H1 (cell line): ENCODE measurements at regions not wholly inside any gene's neighbourhood (a gene's known extent, or its start where the extent isn't known, plus 50 kb on each side); places are given as distances from the start of the nearest gene placed in this dataset.

Experiments used
- CTCF ChIA-PET: fragments of 300-600 bp; sonication (Branson Sonifier 250); formaldehyde crosslinking; loops from one replicate; lab custom pipeline; 2021; ENCODE audit not compliant: partially characterized antibody; lab: Charles Lee
- POLR2A ChIA-PET: fragments of 300-600 bp; sonication (Branson Sonifier 250); formaldehyde crosslinking; loops from one replicate; lab custom pipeline; 2021; ENCODE audit warnings: inconsistent platforms; ENCODE audit not compliant: partially characterized antibody; lab: Charles Lee
- DNase-seq, 2 experiments: peaks; one replicate each; pipeline versions ENCODE4 v3.0.0 to v3.0.0-alpha.2; 2010 to 2022; ENCODE audit warnings: low spot score in 2 of 2, low read depth in 1 of 2, mixed read lengths in 1 of 2
- FAIRE-seq: peaks from 2 replicates; lab custom pipeline; 2011; peaks lifted over from hg19 to GRCh38; lab: Jason Lieb, UNC
- H2AFZ ChIP-seq: 2 replicates; pipeline ENCODE4 v1.8.1; 2012; ENCODE audit warnings: low read length, inconsistent platforms
- H2AK5ac ChIP-seq: 2 replicates; pipeline ENCODE4 v1.6.1; 2013; ENCODE audit warnings: low read depth, low read length
- H2BK120ac ChIP-seq: replicated peaks from 2 replicates; pipeline ENCODE3; 2013; ENCODE audit warnings: low read depth, low read length, inconsistent platforms
- H2BK12ac ChIP-seq: 2 replicates; pipeline ENCODE4 v1.6.1; 2013; ENCODE audit warnings: low read depth, low read length
- H2BK15ac ChIP-seq: 2 replicates; pipeline ENCODE4 v1.6.1; 2013; ENCODE audit warnings: low read length
- H2BK20ac ChIP-seq: 2 replicates; pipeline ENCODE4 v1.6.1; 2013; ENCODE audit warnings: low read length
- H2BK5ac ChIP-seq: 2 replicates; pipeline ENCODE4 v1.6.1; 2013; ENCODE audit warnings: low read depth, low read length
- H3K14ac ChIP-seq: 2 replicates; pipeline ENCODE4 v1.6.1; 2013; ENCODE audit warnings: inconsistent platforms; ENCODE audit not compliant: insufficient read length
- H3K18ac ChIP-seq: 2 replicates; pipeline ENCODE4 v1.6.1; 2013; ENCODE audit warnings: low read length; ENCODE audit errors: extremely low read depth
- H3K23ac ChIP-seq: 2 replicates; pipeline ENCODE4 v1.6.1; 2013; ENCODE audit warnings: inconsistent platforms; ENCODE audit not compliant: insufficient read length
- H3K23me2 ChIP-seq: 2 replicates; pipeline ENCODE4 v1.6.1; 2013; ENCODE audit warnings: low read depth, low read length
- H3K27ac ChIP-seq: 2 replicates; pipeline ENCODE4 v1.6.1; 2011; ENCODE audit warnings: low read depth, low read length, inconsistent platforms
- H3K27me3 ChIP-seq, 4 experiments: replicated peaks in 1 of 4; 1 replicate in 1 of 4; 2 replicates in 3 of 4; pipeline versions ENCODE4 v1.6.1 to v1.8.1; 2011 to 2013; ENCODE audit warnings: low read length in 3 of 4, mild to moderate bottlenecking in 3 of 4, inconsistent platforms in 2 of 4, mixed read lengths in 2 of 4, moderate library complexity in 1 of 4; ENCODE audit not compliant: control insufficient read depth in 3 of 4, insufficient read depth in 3 of 4; ENCODE audit errors: extremely low read depth in 1 of 4
- H3K36me3 ChIP-seq, 4 experiments: 2 replicates each; pipeline versions ENCODE4 v1.6.1 to v1.8.1; 2011 to 2013; ENCODE audit warnings: mild to moderate bottlenecking in 4 of 4, low read length in 3 of 4, moderate library complexity in 2 of 4, control low read depth in 1 of 4, inconsistent platforms in 1 of 4; ENCODE audit not compliant: insufficient read depth in 4 of 4, control insufficient read depth in 2 of 4
- H3K4ac ChIP-seq: replicated peaks from 2 replicates; pipeline ENCODE3; 2013; ENCODE audit warnings: low read length, low read depth, mixed read lengths, inconsistent platforms; ENCODE audit not compliant: insufficient read length
- H3K4me1 ChIP-seq, 4 experiments: replicated peaks in 1 of 4; 1 replicate in 1 of 4; 2 replicates in 3 of 4; pipeline versions ENCODE4 v1.6.1 to v1.8.1; 2011 to 2013; ENCODE audit warnings: low read length in 3 of 4, inconsistent platforms in 2 of 4, mixed read lengths in 1 of 4; ENCODE audit not compliant: insufficient read depth in 4 of 4, control insufficient read depth in 3 of 4
- H3K4me2 ChIP-seq, 2 experiments: 2 replicates each; pipeline versions ENCODE4 v1.6.1 to v1.8.1; 2011 to 2013; ENCODE audit warnings: low read depth in 2 of 2, low read length in 2 of 2, control low read depth in 1 of 2, inconsistent platforms in 1 of 2, mild to moderate bottlenecking in 1 of 2; ENCODE audit not compliant: insufficient read depth in 1 of 2
- H3K4me3 ChIP-seq, 4 experiments: fragments of 200-600, 300-600 bp in 1 of 4; sonication (generic), shearing (Covaris generic), sonication (Bioruptor Twin) in 1 of 4; 2 replicates each; pipeline versions ENCODE4 v1.5.1 to v1.8.1; 2011 to 2016; ENCODE audit warnings: low read length in 4 of 4, low read depth in 3 of 4, control low read depth in 2 of 4, inconsistent platforms in 2 of 4, mild to moderate bottlenecking in 2 of 4, mixed read lengths in 1 of 4, moderate library complexity in 1 of 4; ENCODE audit not compliant: insufficient read depth in 2 of 4; ENCODE audit errors: extremely low read depth in 1 of 4
- H3K56ac ChIP-seq: replicated peaks from 2 replicates; pipeline ENCODE3; 2013; ENCODE audit warnings: low read depth, mild to moderate bottlenecking, mixed read lengths, low read length, inconsistent platforms; ENCODE audit not compliant: insufficient read length
- H3K79me1 ChIP-seq: 2 replicates; pipeline ENCODE4 v1.6.1; 2013; ENCODE audit warnings: low read depth, low read length, control low read depth
- H3K79me2 ChIP-seq, 2 experiments: 2 replicates each; pipeline versions ENCODE4 v1.6.1 to v1.8.1; 2012 to 2013; ENCODE audit warnings: low read length in 2 of 2, mild to moderate bottlenecking in 2 of 2, inconsistent platforms in 1 of 2; ENCODE audit not compliant: insufficient read depth in 2 of 2, control insufficient read depth in 1 of 2
- H3K9ac ChIP-seq, 4 experiments: replicated peaks in 1 of 4; 1 replicate in 1 of 4; 2 replicates in 3 of 4; pipeline versions ENCODE4 v1.6.1 to v1.8.1; 2011 to 2013; ENCODE audit warnings: low read depth in 3 of 4, low read length in 3 of 4, control low read depth in 2 of 4, mild to moderate bottlenecking in 2 of 4, moderate library complexity in 2 of 4, inconsistent platforms in 1 of 4; ENCODE audit errors: extremely low read depth in 1 of 4
- H3K9me3 ChIP-seq, 2 experiments: 2 replicates each; pipeline versions ENCODE4 v1.6.1 to v1.8.1; 2012 to 2013; ENCODE audit warnings: mild to moderate bottlenecking in 2 of 2, moderate library complexity in 2 of 2, control low read depth in 1 of 2, inconsistent platforms in 1 of 2, low read depth in 1 of 2, low read length in 1 of 2, mixed read lengths in 1 of 2; ENCODE audit not compliant: insufficient read depth in 2 of 2
- H4K20me1 ChIP-seq, 2 experiments: replicated peaks in 1 of 2; 2 replicates each; pipeline versions ENCODE3 to v1.8.1; 2011 to 2013; ENCODE audit warnings: inconsistent platforms in 2 of 2, low read length in 2 of 2, mild to moderate bottlenecking in 1 of 2; ENCODE audit not compliant: insufficient read depth in 2 of 2, control insufficient read depth in 1 of 2
- H4K5ac ChIP-seq: 2 replicates; pipeline ENCODE4 v1.6.1; 2013; ENCODE audit warnings: low read length, low read depth, mixed read lengths, inconsistent platforms; ENCODE audit not compliant: insufficient read length
- H4K8ac ChIP-seq: 2 replicates; pipeline ENCODE4 v1.8.0; 2013; ENCODE audit warnings: mild to moderate bottlenecking, moderate library complexity, low read length, inconsistent platforms; ENCODE audit not compliant: insufficient read depth; ENCODE audit errors: extremely low read depth
- H4K91ac ChIP-seq: replicated peaks from 2 replicates; pipeline ENCODE3; 2013; ENCODE audit warnings: low read length, mixed read lengths, inconsistent platforms; ENCODE audit not compliant: insufficient read length
- BCL11A ChIP-seq, 2 experiments: IDR thresholded peaks; one replicate each; pipeline ENCODE4 v1.6.1; 2011; ENCODE audit warnings: low read depth in 2 of 2, low read length in 2 of 2, mild to moderate bottlenecking in 2 of 2
- MAFK ChIP-seq: IDR thresholded peaks from 2 replicates; pipeline ENCODE4 v1.6.1; 2012; ENCODE audit warnings: low read depth, mild to moderate bottlenecking, improper control_type of control experiment, low read length
- POLR2AphosphoS5 ChIP-seq: IDR thresholded peaks from 2 replicates; pipeline ENCODE4 v1.6.1; 2011; ENCODE audit warnings: low read depth, low read length
- SIN3A ChIP-seq, 2 experiments: IDR thresholded peaks in 1 of 2; conservative IDR thresholded peaks in 1 of 2; 2 replicates each; pipeline ENCODE4 v1.6.1; 2011 to 2012; ENCODE audit warnings: low read length in 2 of 2, improper control_type of control experiment in 1 of 2, low read depth in 1 of 2, mild to moderate bottlenecking in 1 of 2
- WGBS, 2 experiments: shearing (Covaris generic) in 1 of 2; methylation state at CpG; one replicate each; pipeline versions ENCODE4 v1.1.6 to v1.1.7; 2013 to 2015; ENCODE audit warnings: low lambda C conversion rate in 2 of 2, mixed read lengths in 2 of 2, inconsistent platforms in 1 of 2, low coverage in 1 of 2, missing lambda C conversion rate in 1 of 2; ENCODE audit not compliant: insufficient replicate concordance in 2 of 2, insufficient coverage in 1 of 2, insufficient read length in 1 of 2; ENCODE audit errors: extremely low coverage in 1 of 2, missing lambda C conversion rate in 1 of 2; 5-methylcytosine and 5-hydroxymethylcytosine counted together

DNA sequence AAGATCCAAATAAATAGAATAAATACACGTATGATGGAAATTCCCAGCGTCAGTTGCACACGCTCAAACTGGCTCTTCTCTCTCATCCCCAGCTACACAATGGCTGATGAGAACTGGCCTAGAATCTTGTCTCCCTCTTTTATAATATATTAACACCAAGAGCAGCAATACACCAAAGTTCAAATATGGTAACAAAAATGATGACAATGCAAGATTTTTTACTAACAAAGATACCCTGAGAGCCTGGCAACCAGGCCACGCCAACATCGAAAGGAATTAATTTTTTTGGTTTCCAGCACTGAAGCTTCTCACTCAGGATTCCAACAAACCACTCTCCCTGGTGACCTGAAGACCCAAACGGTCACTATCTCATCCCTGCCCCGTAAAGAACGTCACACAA is 302.7 kb upstream of the ID2 start:
- H3K4me1 ChIP-seq, result no peaks in the 10 kb centered on the region
- no peaks in the 10 kb centered on the region for H4K20me1 ChIP-seq
- POLR2A ChIA-PET, result no interaction called here
- H4K91ac ChIP-seq, result no peak overlapping the region
- H2BK15ac ChIP-seq, result no peak overlapping the region
- H2AFZ ChIP-seq, result no peak overlapping the region
- no peak overlapping the region for H3K18ac ChIP-seq
- no peak overlapping the region for H3K23ac ChIP-seq
- no peaks in the 10 kb centered on the region for H3K36me3 ChIP-seq
- H3K27ac ChIP-seq, result no peak overlapping the region
- no peaks in the 10 kb centered on the region for H3K79me1 ChIP-seq
- H4K5ac ChIP-seq, result no peak overlapping the region
- H4K8ac ChIP-seq, result no peak overlapping the region
- no peak overlapping the region for H3K9ac ChIP-seq
- DNase-seq (no peak), FAIRE-seq (no peak)
- no peaks in the 10 kb centered on the region for H3K23me2 ChIP-seq
- H3K4ac ChIP-seq, result no peak overlapping the region
- no peak overlapping the region for H3K56ac ChIP-seq
- H3K4me2 ChIP-seq, result no peak overlapping the region
- H3K79me2 ChIP-seq, result no peaks in the 10 kb centered on the region
- TF ChIP-seq MAFK, result peak; percentile 25; the same call in 1 of the 2 replicates
- TF ChIP-seq BCL11A (IDR thresholded peaks at IDR 0.05; ENCODE audit: low read depth in 2 of 2, low read length in 2 of 2), result no peak
- TF ChIP-seq POLR2AphosphoS5, result no peak
- no peak for TF ChIP-seq SIN3A (conservative IDR thresholded peaks at IDR 0.05 in 1 of 2, IDR thresholded peaks at IDR 0.05 in 1 of 2; ENCODE audit: low read depth in 1 of 2, low read length in 2 of 2)
- TF ChIP-seq, all 59 proteins: peak for 1
- no peak overlapping the region for H2BK5ac ChIP-seq
- no peak overlapping the region for H2BK20ac ChIP-seq
- H2BK120ac ChIP-seq, result no peak overlapping the region
- WGBS, 2 experiments, result 98% methylated on average over 8 of the region's 8 CpGs; no CpG with 5 or more reads in 1 of the 2 experiments
- H2BK12ac ChIP-seq, result no peak overlapping the region
- H3K9me3 ChIP-seq, result no peaks in the 10 kb centered on the region
- H3K4me3 ChIP-seq, result no peak overlapping the region
- no peak overlapping the region for H3K14ac ChIP-seq
- H3K27me3 ChIP-seq, result no peaks in the 10 kb centered on the region
- CTCF ChIA-PET, result interaction anchor here (0.7 to 1.2 kb wide), 2 partner anchors 315 to 953 kb away, joined by 3 read pairs; no protein-coding TSS in a partner anchor
- no peak overlapping the region for H2AK5ac ChIP-seq
